H1 (cell line): ENCODE measurements at regions not wholly inside any gene's neighbourhood (a gene's known extent, or its start where the extent isn't known, plus 50 kb on each side); places are given as distances from the start of the nearest gene placed in this dataset.

Source experiments
- CTCF ChIA-PET: fragments of 300-600 bp; sonication (Branson Sonifier 250); formaldehyde crosslinking; loops from one replicate; lab custom pipeline; 2021; ENCODE audit not compliant: partially characterized antibody; lab: Charles Lee
- POLR2A ChIA-PET: fragments of 300-600 bp; sonication (Branson Sonifier 250); formaldehyde crosslinking; loops from one replicate; lab custom pipeline; 2021; ENCODE audit warnings: inconsistent platforms; ENCODE audit not compliant: partially characterized antibody; lab: Charles Lee
- DNase-seq, 2 experiments: peaks; one replicate each; pipeline versions ENCODE4 v3.0.0 to v3.0.0-alpha.2; 2010 to 2022; ENCODE audit warnings: low spot score in 2 of 2, low read depth in 1 of 2, mixed read lengths in 1 of 2
- FAIRE-seq: peaks from 2 replicates; lab custom pipeline; 2011; peaks lifted over from hg19 to GRCh38; lab: Jason Lieb, UNC
- H2AFZ ChIP-seq: 2 replicates; pipeline ENCODE4 v1.8.1; 2012; ENCODE audit warnings: low read length, inconsistent platforms
- H2AK5ac ChIP-seq: 2 replicates; pipeline ENCODE4 v1.6.1; 2013; ENCODE audit warnings: low read depth, low read length
- H2BK120ac ChIP-seq: replicated peaks from 2 replicates; pipeline ENCODE3; 2013; ENCODE audit warnings: low read depth, low read length, inconsistent platforms
- H2BK12ac ChIP-seq: 2 replicates; pipeline ENCODE4 v1.6.1; 2013; ENCODE audit warnings: low read depth, low read length
- H2BK15ac ChIP-seq: 2 replicates; pipeline ENCODE4 v1.6.1; 2013; ENCODE audit warnings: low read length
- H2BK20ac ChIP-seq: 2 replicates; pipeline ENCODE4 v1.6.1; 2013; ENCODE audit warnings: low read length
- H2BK5ac ChIP-seq: 2 replicates; pipeline ENCODE4 v1.6.1; 2013; ENCODE audit warnings: low read depth, low read length
- H3K14ac ChIP-seq: 2 replicates; pipeline ENCODE4 v1.6.1; 2013; ENCODE audit warnings: inconsistent platforms; ENCODE audit not compliant: insufficient read length
- H3K18ac ChIP-seq: 2 replicates; pipeline ENCODE4 v1.6.1; 2013; ENCODE audit warnings: low read length; ENCODE audit errors: extremely low read depth
- H3K23ac ChIP-seq: 2 replicates; pipeline ENCODE4 v1.6.1; 2013; ENCODE audit warnings: inconsistent platforms; ENCODE audit not compliant: insufficient read length
- H3K23me2 ChIP-seq: 2 replicates; pipeline ENCODE4 v1.6.1; 2013; ENCODE audit warnings: low read depth, low read length
- H3K27ac ChIP-seq: 2 replicates; pipeline ENCODE4 v1.6.1; 2011; ENCODE audit warnings: low read depth, low read length, inconsistent platforms
- H3K27me3 ChIP-seq, 4 experiments: replicated peaks in 1 of 4; 1 replicate in 1 of 4; 2 replicates in 3 of 4; pipeline versions ENCODE4 v1.6.1 to v1.8.1; 2011 to 2013; ENCODE audit warnings: low read length in 3 of 4, mild to moderate bottlenecking in 3 of 4, inconsistent platforms in 2 of 4, mixed read lengths in 2 of 4, moderate library complexity in 1 of 4; ENCODE audit not compliant: control insufficient read depth in 3 of 4, insufficient read depth in 3 of 4; ENCODE audit errors: extremely low read depth in 1 of 4
- H3K36me3 ChIP-seq, 4 experiments: 2 replicates each; pipeline versions ENCODE4 v1.6.1 to v1.8.1; 2011 to 2013; ENCODE audit warnings: mild to moderate bottlenecking in 4 of 4, low read length in 3 of 4, moderate library complexity in 2 of 4, control low read depth in 1 of 4, inconsistent platforms in 1 of 4; ENCODE audit not compliant: insufficient read depth in 4 of 4, control insufficient read depth in 2 of 4
- H3K4ac ChIP-seq: replicated peaks from 2 replicates; pipeline ENCODE3; 2013; ENCODE audit warnings: low read length, low read depth, mixed read lengths, inconsistent platforms; ENCODE audit not compliant: insufficient read length
- H3K4me1 ChIP-seq, 4 experiments: replicated peaks in 1 of 4; 1 replicate in 1 of 4; 2 replicates in 3 of 4; pipeline versions ENCODE4 v1.6.1 to v1.8.1; 2011 to 2013; ENCODE audit warnings: low read length in 3 of 4, inconsistent platforms in 2 of 4, mixed read lengths in 1 of 4; ENCODE audit not compliant: insufficient read depth in 4 of 4, control insufficient read depth in 3 of 4
- H3K4me2 ChIP-seq, 2 experiments: 2 replicates each; pipeline versions ENCODE4 v1.6.1 to v1.8.1; 2011 to 2013; ENCODE audit warnings: low read depth in 2 of 2, low read length in 2 of 2, control low read depth in 1 of 2, inconsistent platforms in 1 of 2, mild to moderate bottlenecking in 1 of 2; ENCODE audit not compliant: insufficient read depth in 1 of 2
- H3K4me3 ChIP-seq, 4 experiments: fragments of 200-600, 300-600 bp in 1 of 4; sonication (generic), shearing (Covaris generic), sonication (Bioruptor Twin) in 1 of 4; 2 replicates each; pipeline versions ENCODE4 v1.5.1 to v1.8.1; 2011 to 2016; ENCODE audit warnings: low read length in 4 of 4, low read depth in 3 of 4, control low read depth in 2 of 4, inconsistent platforms in 2 of 4, mild to moderate bottlenecking in 2 of 4, mixed read lengths in 1 of 4, moderate library complexity in 1 of 4; ENCODE audit not compliant: insufficient read depth in 2 of 4; ENCODE audit errors: extremely low read depth in 1 of 4
- H3K56ac ChIP-seq: replicated peaks from 2 replicates; pipeline ENCODE3; 2013; ENCODE audit warnings: low read depth, mild to moderate bottlenecking, mixed read lengths, low read length, inconsistent platforms; ENCODE audit not compliant: insufficient read length
- H3K79me1 ChIP-seq: 2 replicates; pipeline ENCODE4 v1.6.1; 2013; ENCODE audit warnings: low read depth, low read length, control low read depth
- H3K79me2 ChIP-seq, 2 experiments: 2 replicates each; pipeline versions ENCODE4 v1.6.1 to v1.8.1; 2012 to 2013; ENCODE audit warnings: low read length in 2 of 2, mild to moderate bottlenecking in 2 of 2, inconsistent platforms in 1 of 2; ENCODE audit not compliant: insufficient read depth in 2 of 2, control insufficient read depth in 1 of 2
- H3K9ac ChIP-seq, 4 experiments: replicated peaks in 1 of 4; 1 replicate in 1 of 4; 2 replicates in 3 of 4; pipeline versions ENCODE4 v1.6.1 to v1.8.1; 2011 to 2013; ENCODE audit warnings: low read depth in 3 of 4, low read length in 3 of 4, control low read depth in 2 of 4, mild to moderate bottlenecking in 2 of 4, moderate library complexity in 2 of 4, inconsistent platforms in 1 of 4; ENCODE audit errors: extremely low read depth in 1 of 4
- H3K9me3 ChIP-seq, 2 experiments: 2 replicates each; pipeline versions ENCODE4 v1.6.1 to v1.8.1; 2012 to 2013; ENCODE audit warnings: mild to moderate bottlenecking in 2 of 2, moderate library complexity in 2 of 2, control low read depth in 1 of 2, inconsistent platforms in 1 of 2, low read depth in 1 of 2, low read length in 1 of 2, mixed read lengths in 1 of 2; ENCODE audit not compliant: insufficient read depth in 2 of 2
- H4K20me1 ChIP-seq, 2 experiments: replicated peaks in 1 of 2; 2 replicates each; pipeline versions ENCODE3 to v1.8.1; 2011 to 2013; ENCODE audit warnings: inconsistent platforms in 2 of 2, low read length in 2 of 2, mild to moderate bottlenecking in 1 of 2; ENCODE audit not compliant: insufficient read depth in 2 of 2, control insufficient read depth in 1 of 2
- H4K5ac ChIP-seq: 2 replicates; pipeline ENCODE4 v1.6.1; 2013; ENCODE audit warnings: low read length, low read depth, mixed read lengths, inconsistent platforms; ENCODE audit not compliant: insufficient read length
- H4K8ac ChIP-seq: 2 replicates; pipeline ENCODE4 v1.8.0; 2013; ENCODE audit warnings: mild to moderate bottlenecking, moderate library complexity, low read length, inconsistent platforms; ENCODE audit not compliant: insufficient read depth; ENCODE audit errors: extremely low read depth
- H4K91ac ChIP-seq: replicated peaks from 2 replicates; pipeline ENCODE3; 2013; ENCODE audit warnings: low read length, mixed read lengths, inconsistent platforms; ENCODE audit not compliant: insufficient read length
- BRCA1 ChIP-seq: IDR thresholded peaks from 2 replicates; pipeline ENCODE4 v1.6.1; 2012; ENCODE audit warnings: low read depth, low read length, improper control_type of control experiment
- CBX8 ChIP-seq: fragments of 300-800, 300-1000 bp; sonication (generic); IDR thresholded peaks from 2 replicates; pipeline ENCODE4 v1.7.1; 2016; ENCODE audit warnings: low read depth, low read length, borderline replicate concordance
- POLR2AphosphoS5 ChIP-seq: IDR thresholded peaks from 2 replicates; pipeline ENCODE4 v1.6.1; 2011; ENCODE audit warnings: low read depth, low read length
- TCF12 ChIP-seq: IDR thresholded peaks from 2 replicates; pipeline ENCODE4 v1.6.1; 2011; ENCODE audit warnings: low read depth, mild to moderate bottlenecking, low read length
- ZNF274 ChIP-seq: IDR thresholded peaks from 2 replicates; pipeline ENCODE4 v1.7.0; 2012; ENCODE audit warnings: low read length, borderline replicate concordance; ENCODE audit errors: extremely low read depth
- WGBS, 2 experiments: shearing (Covaris generic) in 1 of 2; methylation state at CpG; one replicate each; pipeline versions ENCODE4 v1.1.6 to v1.1.7; 2013 to 2015; ENCODE audit warnings: low lambda C conversion rate in 2 of 2, mixed read lengths in 2 of 2, inconsistent platforms in 1 of 2, low coverage in 1 of 2, missing lambda C conversion rate in 1 of 2; ENCODE audit not compliant: insufficient replicate concordance in 2 of 2, insufficient coverage in 1 of 2, insufficient read length in 1 of 2; ENCODE audit errors: extremely low coverage in 1 of 2, missing lambda C conversion rate in 1 of 2; 5-methylcytosine and 5-hydroxymethylcytosine counted together

DNA sequence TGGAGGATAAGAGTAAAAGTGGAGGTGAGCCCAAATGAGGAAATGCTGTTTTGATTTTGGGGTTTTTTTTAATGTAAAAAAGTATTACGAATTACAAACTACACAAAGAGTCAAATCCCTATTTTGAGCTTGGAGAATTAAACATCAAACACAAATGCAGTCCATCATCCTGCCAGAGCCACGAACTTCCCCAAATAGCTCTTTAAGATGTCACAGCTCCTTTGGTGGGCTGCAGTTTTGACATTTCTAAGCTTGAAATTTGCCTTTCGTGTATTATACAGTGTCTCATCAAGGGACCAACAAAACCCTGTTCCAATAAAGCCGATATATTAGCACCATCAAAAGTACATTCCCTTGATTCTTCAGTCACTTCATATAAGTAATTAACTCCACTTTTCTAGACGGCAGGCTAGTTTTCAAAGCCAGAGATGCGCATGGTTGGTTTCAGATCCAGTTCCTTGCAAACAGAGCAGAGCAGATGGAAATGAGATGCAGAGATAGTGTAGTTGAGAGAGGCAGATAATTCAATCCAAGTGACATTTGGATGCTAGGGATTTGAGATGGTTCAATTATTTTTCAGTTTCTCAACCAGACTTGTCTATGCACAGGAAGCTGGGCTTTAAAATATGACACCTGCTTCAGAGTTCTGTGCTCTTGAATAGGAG, 580.9 kb downstream of the EDEM1 start:
- H3K4me1 ChIP-seq = no peaks in the 10 kb centered on the region
- no peak overlapping the region for H3K9ac ChIP-seq
- 97% methylated on average over 6 of the region's 6 CpGs; no CpG with 5 or more reads in 1 of the 2 experiments for WGBS, 2 experiments
- no peak overlapping the region for H2BK120ac ChIP-seq
- no peak overlapping the region for H3K4ac ChIP-seq
- ChIA-PET CTCF (interaction anchor here (0.6 to 1.1 kb wide), 2 partner anchors 21 to 615 kb away, joined by 3 to 4 read pairs; no protein-coding TSS in a partner anchor), POLR2A (no interaction called here)
- no peak overlapping the region for H2AK5ac ChIP-seq
- H2BK12ac ChIP-seq = no peak overlapping the region
- H3K23me2 ChIP-seq = no peaks in the 10 kb centered on the region
- H3K14ac ChIP-seq = no peak overlapping the region
- H3K56ac ChIP-seq = no peak overlapping the region
- H3K79me1 ChIP-seq = no peaks in the 10 kb centered on the region
- H4K5ac ChIP-seq = no peak overlapping the region
- no peak overlapping the region for H3K18ac ChIP-seq
- no peaks in the 10 kb centered on the region for H3K79me2 ChIP-seq
- H3K23ac ChIP-seq = no peak overlapping the region
- FAIRE-seq = no peak
- H4K8ac ChIP-seq = no peak overlapping the region
- no peak overlapping the region for H2BK15ac ChIP-seq
- no peak for DNase-seq
- no peak overlapping the region for H3K4me3 ChIP-seq
- no peak overlapping the region for H3K4me2 ChIP-seq
- H2BK5ac ChIP-seq = no peak overlapping the region
- H4K20me1 ChIP-seq = no peaks in the 10 kb centered on the region
- H4K91ac ChIP-seq = no peak overlapping the region
- H2BK20ac ChIP-seq = no peak overlapping the region
- H3K36me3 ChIP-seq = no peaks in the 10 kb centered on the region
- H3K9me3 ChIP-seq = no peaks in the 10 kb centered on the region
- H3K27me3 ChIP-seq = no peaks in the 10 kb centered on the region
- no peak overlapping the region for H3K27ac ChIP-seq
- no peak for TF ChIP-seq POLR2AphosphoS5
- no peak for TF ChIP-seq BRCA1
- TF ChIP-seq TCF12 = no peak
- TF ChIP-seq ZNF274 = no peak
- TF ChIP-seq CBX8 = no peak
- H2AFZ ChIP-seq = no peak overlapping the region
